DND-41 (cell line): ENCODE measurements at regions not wholly inside any gene's neighbourhood (a gene's known extent, or its start where the extent isn't known, plus 50 kb on each side); places are given as distances from the start of the nearest gene placed in this dataset.

Source experiments
- ATAC-seq: fragments of 200-7000 bp; cut with Tn5 transposase; 3 replicates; pipeline ENCODE4 v1.9.1; 2021; ENCODE audit warnings: low read depth; ENCODE audit not compliant: insufficient read depth
- DNase-seq: peaks from one replicate; pipeline ENCODE4 v3.0.0-alpha.2; 2020
- H2AFZ ChIP-seq: 2 replicates; pipeline ENCODE4 v1.6.0; 2012; ENCODE audit warnings: low read depth, low read length
- H3K27ac ChIP-seq: 2 replicates; pipeline ENCODE4 v1.5.1; 2012; ENCODE audit warnings: low read length, inconsistent platforms
- H3K27me3 ChIP-seq: fragments of 200-600 bp; sonication (generic); 2 replicates; pipeline ENCODE4 v1.6.0; 2012; ENCODE audit warnings: low read length, mild to moderate bottlenecking, inconsistent platforms; ENCODE audit not compliant: insufficient read depth, poor library complexity
- H3K36me3 ChIP-seq: 2 replicates; pipeline ENCODE4 v1.5.1; 2012; ENCODE audit warnings: low read length, inconsistent platforms; ENCODE audit not compliant: insufficient read depth
- H3K4me1 ChIP-seq: 2 replicates; pipeline ENCODE4 v1.5.1; 2012; ENCODE audit warnings: mild to moderate bottlenecking, low read length; ENCODE audit not compliant: insufficient read depth
- H3K4me2 ChIP-seq: 2 replicates; pipeline ENCODE4 v1.6.0; 2012; ENCODE audit warnings: mild to moderate bottlenecking, moderate library complexity, low read length, inconsistent platforms; ENCODE audit not compliant: insufficient read depth
- H3K4me3 ChIP-seq, 2 experiments: fragments of 200-600 bp in 1 of 2; shearing (Covaris generic) in 1 of 2; 2 replicates each; pipeline ENCODE4 v1.5.1; 2012 to 2016; ENCODE audit warnings: inconsistent platforms in 2 of 2, low read length in 2 of 2, mild to moderate bottlenecking in 2 of 2, low read depth in 1 of 2, moderate library complexity in 1 of 2
- H3K79me2 ChIP-seq: 2 replicates; pipeline ENCODE4 v1.6.0; 2012; ENCODE audit warnings: low read length, inconsistent platforms; ENCODE audit not compliant: insufficient read depth
- H3K9ac ChIP-seq: 2 replicates; pipeline ENCODE4 v1.6.0; 2012; ENCODE audit warnings: low read depth, mild to moderate bottlenecking, inconsistent platforms, low read length, moderate library complexity
- H3K9me3 ChIP-seq: 2 replicates; pipeline ENCODE4 v1.5.1; 2012; ENCODE audit warnings: low read length, moderate library complexity, mild to moderate bottlenecking, inconsistent platforms; ENCODE audit not compliant: insufficient read depth, severe bottlenecking
- H4K20me1 ChIP-seq: 2 replicates; pipeline ENCODE4 v1.6.0; 2012; ENCODE audit warnings: low read length; ENCODE audit not compliant: insufficient read depth
- CTCF ChIP-seq: IDR thresholded peaks from 2 replicates; pipeline ENCODE4 v1.5.1; 2012; ENCODE audit warnings: borderline replicate concordance, low read length, moderate library complexity, mild to moderate bottlenecking; ENCODE audit not compliant: poor library complexity, severe bottlenecking; ENCODE audit errors: extremely low read depth
- EZH2 ChIP-seq: IDR thresholded peaks from 3 replicates; pipeline ENCODE4 v1.6.1; 2012; ENCODE audit warnings: borderline replicate concordance, low read depth, mild to moderate bottlenecking, moderate library complexity, low read length, inconsistent platforms; ENCODE audit not compliant: severe bottlenecking

DNA sequence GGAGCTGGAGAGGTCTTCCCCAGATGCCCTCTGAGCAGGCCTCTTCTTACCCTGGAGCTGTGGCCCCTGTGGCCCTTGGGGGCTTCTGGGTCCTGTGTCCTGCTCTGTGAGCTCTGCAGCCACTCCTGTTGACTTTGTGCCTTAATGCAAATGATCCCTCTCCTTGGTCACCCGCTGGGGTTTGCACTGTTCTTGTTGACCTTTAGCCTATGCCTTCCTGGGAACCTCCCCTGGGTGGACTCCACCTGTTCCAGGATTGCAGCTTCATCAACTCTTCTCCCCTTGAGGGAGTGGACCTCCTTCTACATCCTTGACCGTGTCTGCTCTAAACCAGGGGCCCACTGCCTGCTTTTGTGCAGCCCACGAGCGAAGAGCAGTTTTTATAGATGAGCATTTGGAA is 58.6 kb upstream of the CTBP2 start:
- no peak overlapping the region for H2AFZ ChIP-seq
- no peak overlapping the region for H3K27ac ChIP-seq
- H3K9me3 ChIP-seq, result no peaks in the 10 kb centered on the region
- no peaks in the 10 kb centered on the region for H3K79me2 ChIP-seq
- ATAC-seq, result no peak
- no peak overlapping the region for H3K9ac ChIP-seq
- H4K20me1 ChIP-seq, result no peaks in the 10 kb centered on the region
- H3K4me3 ChIP-seq, result no peak overlapping the region
- no peak overlapping the region for H3K4me2 ChIP-seq
- TF ChIP-seq EZH2 (no peak), CTCF (no peak)
- no peaks in the 10 kb centered on the region for H3K4me1 ChIP-seq
- H3K36me3 ChIP-seq, result no peaks in the 10 kb centered on the region
- no peak for DNase-seq
- H3K27me3 ChIP-seq, result no peaks in the 10 kb centered on the region

DNA sequence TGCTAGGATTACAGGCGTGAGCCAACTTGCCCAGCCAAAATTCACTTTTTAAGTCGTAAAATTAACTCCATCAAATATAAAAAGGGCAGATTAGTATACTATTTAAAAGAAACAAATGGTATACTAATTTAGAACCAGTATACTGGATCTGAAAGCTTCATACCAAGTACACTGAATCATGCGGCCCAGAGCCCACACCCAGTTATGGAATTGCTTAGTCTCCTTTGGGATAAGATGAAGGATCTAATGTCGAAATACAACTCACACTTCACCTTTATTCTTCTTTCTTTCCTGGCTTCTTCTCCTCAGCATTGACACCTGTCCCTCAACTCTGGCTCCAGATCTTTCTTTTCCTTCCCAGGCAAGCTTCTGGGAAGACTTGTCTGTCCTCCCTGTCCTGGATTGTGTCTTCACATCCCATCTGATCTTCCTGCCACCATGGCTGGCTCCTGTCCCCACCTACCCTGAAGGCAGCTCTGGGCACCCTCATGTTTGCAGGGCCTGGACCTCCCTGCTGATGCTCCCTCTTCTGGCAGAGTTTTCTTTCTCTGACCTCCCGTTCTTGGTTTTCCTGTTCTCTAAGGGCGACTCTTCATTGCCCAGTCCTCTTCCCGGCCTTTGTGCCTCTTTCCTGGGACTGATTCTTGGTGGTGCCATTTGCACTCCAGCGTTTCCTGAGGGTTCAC is 57.8 kb upstream of the CTBP2 start:
- H3K4me1 ChIP-seq, result no peaks in the 10 kb centered on the region
- no peaks in the 10 kb centered on the region for H3K36me3 ChIP-seq
- H3K27ac ChIP-seq, result no peak overlapping the region
- DNase-seq, result no peak
- H3K4me2 ChIP-seq, result no peak overlapping the region
- no peaks in the 10 kb centered on the region for H3K9me3 ChIP-seq
- no peaks in the 10 kb centered on the region for H3K79me2 ChIP-seq
- no peak overlapping the region for H2AFZ ChIP-seq
- no peak overlapping the region for H3K9ac ChIP-seq
- H3K4me3 ChIP-seq, result no peak overlapping the region
- ATAC-seq, result no peak
- no peaks in the 10 kb centered on the region for H4K20me1 ChIP-seq
- H3K27me3 ChIP-seq, result no peaks in the 10 kb centered on the region
- TF ChIP-seq CTCF (no peak), EZH2 (no peak)

- no peak overlapping the region for H3K4me3 ChIP-seq
- no peak for ATAC-seq
- H3K27me3 ChIP-seq, result no peaks in the 10 kb centered on the region
- H3K4me2 ChIP-seq, result no peak overlapping the region
- TF ChIP-seq CTCF (no peak), EZH2 (no peak)
- no peak overlapping the region for H3K27ac ChIP-seq
- H3K36me3 ChIP-seq, result no peaks in the 10 kb centered on the region
- no peaks in the 10 kb centered on the region for H3K79me2 ChIP-seq
- no peak for DNase-seq
- H4K20me1 ChIP-seq, result no peaks in the 10 kb centered on the region
- H3K9ac ChIP-seq, result no peak overlapping the region
- no peaks in the 10 kb centered on the region for H3K4me1 ChIP-seq
- no peaks in the 10 kb centered on the region for H3K9me3 ChIP-seq
- H2AFZ ChIP-seq, result no peak overlapping the region
Observed at GRCh38 chr10:125216861-125217260, 56.5 kb upstream of the CTBP2 start.
